IMR-90 (cell line): ENCODE measurements at regions not wholly inside any gene's neighbourhood (a gene's known extent, or its start where the extent isn't known, plus 50 kb on each side); places are given as distances from the start of the nearest gene placed in this dataset.

Experiments used
- ATAC-seq: fragments of 200-7000 bp; cut with Tn5 transposase; 2 replicates; pipeline ENCODE4 v1.9.1; 2020; ENCODE audit warnings: low read depth, mild to moderate bottlenecking, moderate library complexity
- BruUV-seq: library from RNA; stranded (reverse); fragments of 400-500 nt; replicated peaks from 2 replicates; lab custom pipeline; 2021; lab: Mats Ljungman, UMichigan
- CTCF ChIA-PET: fragments of 300-600 bp; formaldehyde crosslinking; extraction: SDS; loops from one replicate; lab custom pipeline; 2021; ENCODE audit warnings: antibody characterized with exemption; lab: Yijun Ruan, JAX
- POLR2A ChIA-PET: fragments of 300-600 bp; sonication (Branson Sonifier 250); formaldehyde crosslinking; loops from one replicate; lab custom pipeline; 2022; ENCODE audit warnings: antibody characterized with exemption; ENCODE audit not compliant: unreplicated experiment; lab: Charles Lee
- DNase-seq: peaks from one replicate; pipeline ENCODE4 v3.0.0; 2013
- H2AFZ ChIP-seq: replicated peaks from 2 replicates; pipeline ENCODE3; 2013; ENCODE audit warnings: low read length, mild to moderate bottlenecking; ENCODE audit not compliant: poor library complexity
- H2AK5ac ChIP-seq: 2 replicates; pipeline ENCODE4 v1.6.1; 2013; ENCODE audit warnings: low read depth, low read length, inconsistent platforms
- H2AK9ac ChIP-seq: replicated peaks from 2 replicates; pipeline ENCODE3; 2013; ENCODE audit warnings: mild to moderate bottlenecking, low read depth, low read length, moderate library complexity; ENCODE audit not compliant: poor library complexity
- H2BK120ac ChIP-seq: 2 replicates; pipeline ENCODE4 v1.6.1; 2013; ENCODE audit warnings: low read depth, low read length, inconsistent platforms
- H2BK15ac ChIP-seq: 3 replicates; pipeline ENCODE4 v1.6.1; 2013; ENCODE audit warnings: low read depth, low read length, inconsistent platforms
- H2BK20ac ChIP-seq: 2 replicates; pipeline ENCODE4 v1.6.1; 2013; ENCODE audit warnings: low read depth, mild to moderate bottlenecking, inconsistent platforms, low read length, moderate library complexity
- H2BK5ac ChIP-seq: 2 replicates; pipeline ENCODE4 v1.6.1; 2013; ENCODE audit warnings: mild to moderate bottlenecking, low read depth, low read length, inconsistent platforms; ENCODE audit not compliant: poor library complexity, severe bottlenecking
- H3K14ac ChIP-seq: replicated peaks from 2 replicates; pipeline ENCODE4 v1.6.1; 2013; ENCODE audit warnings: low read depth, low read length, inconsistent platforms
- H3K18ac ChIP-seq: 2 replicates; pipeline ENCODE4 v1.6.1; 2013; ENCODE audit warnings: low read depth, low read length, control low read depth
- H3K23ac ChIP-seq: 2 replicates; pipeline ENCODE4 v1.6.1; 2013; ENCODE audit warnings: low read depth, low read length, inconsistent platforms
- H3K27ac ChIP-seq: 2 replicates; pipeline ENCODE4 v1.5.1; 2013; ENCODE audit warnings: mild to moderate bottlenecking, control low read depth, low read length; ENCODE audit not compliant: insufficient read depth
- H3K27me3 ChIP-seq: 2 replicates; pipeline ENCODE4 v1.6.1; 2013; ENCODE audit warnings: low read length; ENCODE audit not compliant: control insufficient read depth, insufficient read depth
- H3K36me3 ChIP-seq: 2 replicates; pipeline ENCODE4 v1.6.1; 2013; ENCODE audit warnings: low read length, mixed read lengths; ENCODE audit not compliant: control insufficient read depth, insufficient read depth
- H3K4ac ChIP-seq: 2 replicates; pipeline ENCODE4 v1.6.1; 2013; ENCODE audit warnings: low read depth, low read length, inconsistent platforms
- H3K4me1 ChIP-seq: 2 replicates; pipeline ENCODE4 v1.6.1; 2013; ENCODE audit warnings: low read length, mixed read lengths; ENCODE audit not compliant: control insufficient read depth, insufficient read depth
- H3K4me2 ChIP-seq: 2 replicates; pipeline ENCODE4 v1.6.1; 2013; ENCODE audit warnings: low read depth, mild to moderate bottlenecking, control low read depth, low read length, moderate library complexity
- H3K4me3 ChIP-seq: 2 replicates; pipeline ENCODE4 v1.5.1; 2013; ENCODE audit warnings: low read depth, mild to moderate bottlenecking, control low read depth, low read length, moderate library complexity; ENCODE audit not compliant: insufficient read depth
- H3K56ac ChIP-seq: 2 replicates; pipeline ENCODE4 v1.6.1; 2013; ENCODE audit warnings: low read length, inconsistent platforms; ENCODE audit not compliant: insufficient read depth; ENCODE audit errors: extremely low read depth
- H3K79me1 ChIP-seq, 2 experiments: 2 replicates each; pipeline ENCODE4 v1.6.1; 2013; ENCODE audit warnings: low read length in 2 of 2, inconsistent platforms in 1 of 2, low read depth in 1 of 2
- H3K9ac ChIP-seq: 2 replicates; pipeline ENCODE4 v1.6.1; 2013; ENCODE audit warnings: low read depth, low read length, control low read depth
- H3K9me1 ChIP-seq: 2 replicates; pipeline ENCODE4 v1.6.1; 2013; ENCODE audit warnings: low read length, inconsistent platforms; ENCODE audit not compliant: insufficient read depth
- H3K9me3 ChIP-seq: 2 replicates; pipeline ENCODE4 v1.6.1; 2013; ENCODE audit warnings: low read length; ENCODE audit not compliant: control insufficient read depth, insufficient read depth
- H4K20me1 ChIP-seq: 2 replicates; pipeline ENCODE4 v1.6.1; 2013; ENCODE audit warnings: low read length, inconsistent platforms; ENCODE audit not compliant: insufficient read depth
- H4K5ac ChIP-seq: 2 replicates; pipeline ENCODE4 v1.6.1; 2013; ENCODE audit warnings: mild to moderate bottlenecking, low read depth, low read length, control low read depth
- H4K8ac ChIP-seq, 2 experiments: 2 replicates each; pipeline ENCODE4 v1.6.1; 2013; ENCODE audit warnings: low read depth in 2 of 2, low read length in 2 of 2, control low read depth in 1 of 2, inconsistent platforms in 1 of 2
- H4K91ac ChIP-seq: 2 replicates; pipeline ENCODE4 v1.6.1; 2013; ENCODE audit warnings: low read depth, low read length, inconsistent platforms; ENCODE audit not compliant: insufficient read depth
- CHD1 ChIP-seq: IDR thresholded peaks from 2 replicates; pipeline ENCODE4 v1.6.1; 2012; ENCODE audit warnings: low read depth, low read length, improper control_type of control experiment
- CTCF ChIP-seq: conservative IDR thresholded peaks from 2 replicates; pipeline ENCODE4 v1.5.1; 2012; ENCODE audit warnings: mild to moderate bottlenecking, low read depth, low read length, improper control_type of control experiment
- ELK1 ChIP-seq: fragments of 150-350 bp; IDR thresholded peaks from 2 replicates; pipeline ENCODE4 v1.6.1; 2016; ENCODE audit warnings: low read depth, mild to moderate bottlenecking, low read length, moderate library complexity, borderline replicate concordance
- MAFK ChIP-seq: IDR thresholded peaks from 2 replicates; pipeline ENCODE4 v1.6.1; 2012; ENCODE audit warnings: low read depth, low read length, improper control_type of control experiment
- WGBS, 2 experiments: methylation state at CpG; one replicate each; pipeline versions ENCODE4 v1.1.5 to v1.1.7; 2013; ENCODE audit warnings: missing lambda C conversion rate in 2 of 2; ENCODE audit not compliant: insufficient read length in 1 of 2; ENCODE audit errors: extremely low coverage in 2 of 2; 5-methylcytosine and 5-hydroxymethylcytosine counted together
- dilution Hi-C: fragments of 300-500 bp; cut with HindIII; formaldehyde crosslinking; loops from one replicate; pipeline ENCODE4 v1.14.3; 2018; ENCODE audit warnings: low sequenced_read_pairs; ENCODE audit not compliant: unreplicated experiment
- in situ Hi-C: fragments of 300-500 bp; cut with MboI; formaldehyde crosslinking; loops from 3 replicates; pipeline ENCODE4 v1.14.3; 2019; ENCODE audit warnings: low sequenced_read_pairs, inconsistent platforms, mixed read lengths
- intact Hi-C: fragments of 100-400 bp; cut with micrococcal nuclease; formaldehyde crosslinking; loops from 2 replicates; pipeline ENCODE4 v1.10.0; 2022
- TF ChIP-seq, protein P1 (sequence below): fragments of 150-350 bp; IDR thresholded peaks from 2 replicates; pipeline ENCODE4 v1.6.1; 2017; ENCODE audit warnings: mild to moderate bottlenecking, antibody characterized with exemption, low read length, low read depth

GRCh38 chr13:54194233-54195024 is 1165.8 kb downstream of the OLFM4 start:
- Histone ChIP-seq H3K27ac (no peak overlapping the region), H3K9me3 (peaks cover 2% of the 10 kb centered on the region), H4K5ac (no peak overlapping the region), H3K23ac (no peak overlapping the region), H4K91ac (no peak overlapping the region), H3K4me1 (no peaks in the 10 kb centered on the region), H2BK15ac (no peak overlapping the region), H2AK9ac (no peak overlapping the region), H4K8ac (no peak overlapping the region), H3K9me1 (no peaks in the 10 kb centered on the region), H3K79me1 (no peaks in the 10 kb centered on the region), H2AK5ac (no peak overlapping the region), H2BK120ac (no peak overlapping the region), H3K4ac (no peak overlapping the region), H3K4me2 (no peak overlapping the region), H3K9ac (no peak overlapping the region), H3K27me3 (no peaks in the 10 kb centered on the region), H2AFZ (no peak overlapping the region), H3K14ac (no peak overlapping the region), H2BK5ac (no peak overlapping the region), H2BK20ac (no peak overlapping the region), H3K56ac (no peak overlapping the region), H3K36me3 (no peaks in the 10 kb centered on the region), H3K18ac (no peak overlapping the region), H4K20me1 (no peaks in the 10 kb centered on the region), H3K4me3 (no peak overlapping the region)
- WGBS, 2 experiments = 80% methylated on average over 1 of the region's 5 CpGs; no CpG with 5 or more reads in 1 of the 2 experiments
- DNase-seq (no peak), ATAC-seq (no peak)
- in situ Hi-C loops = no loop called here
- intact Hi-C loops = no loop called here
- TF ChIP-seq, protein P1, sequence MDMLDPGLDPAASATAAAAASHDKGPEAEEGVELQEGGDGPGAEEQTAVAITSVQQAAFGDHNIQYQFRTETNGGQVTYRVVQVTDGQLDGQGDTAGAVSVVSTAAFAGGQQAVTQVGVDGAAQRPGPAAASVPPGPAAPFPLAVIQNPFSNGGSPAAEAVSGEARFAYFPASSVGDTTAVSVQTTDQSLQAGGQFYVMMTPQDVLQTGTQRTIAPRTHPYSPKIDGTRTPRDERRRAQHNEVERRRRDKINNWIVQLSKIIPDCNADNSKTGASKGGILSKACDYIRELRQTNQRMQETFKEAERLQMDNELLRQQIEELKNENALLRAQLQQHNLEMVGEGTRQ = no peak
- TF ChIP-seq MAFK = no peak
- TF ChIP-seq CHD1 = no peak
- TF ChIP-seq ELK1 = no peak
- no peak for TF ChIP-seq CTCF
- POLR2A ChIA-PET = no interaction called here
- dilution Hi-C loops = no loop called here
- CTCF ChIA-PET = no interaction called here
- no TSS peak for BruUV-seq
